K562 (cell line): ENCODE measurements at regions not wholly inside any gene's neighbourhood (a gene's known extent, or its start where the extent isn't known, plus 50 kb on each side); places are given as distances from the start of the nearest gene placed in this dataset.

Experiments used
- ATAC-seq: fragments of 200-7000 bp; cut with Tn5 transposase; 3 replicates; pipeline ENCODE4 v1.9.1; 2020; ENCODE audit warnings: moderate library complexity
- BruUV-seq: library from RNA; stranded (reverse); fragments of 400-500 nt; replicated peaks from 2 replicates; lab custom pipeline; 2021; lab: Mats Ljungman, UMichigan
- CTCF ChIA-PET: fragments of 300-600 bp; formaldehyde crosslinking; extraction: SDS; loops from one replicate; lab custom pipeline; 2021; ENCODE audit warnings: low intra/inter-chr PET ratio; lab: Yijun Ruan, JAX
- POLR2A ChIA-PET: fragments of 300-600, 350-650 bp; sonication (Branson Sonifier 250); formaldehyde crosslinking; extraction: SDS; loops from one replicate; lab custom pipeline; 2021; ENCODE audit warnings: antibody characterized with exemption, inconsistent platforms; lab: Yijun Ruan, JAX
- DNase-seq, 4 experiments: peaks; one replicate each; pipeline versions ENCODE4 v3.0.0 to v3.0.0-alpha.2; 2011 to 2018; ENCODE audit warnings: low spot score in 3 of 4, mixed read lengths in 3 of 4; ENCODE audit errors: extremely low read depth in 1 of 4
- FAIRE-seq: peaks from 2 replicates; lab custom pipeline; 2011; peaks lifted over from hg19 to GRCh38; lab: Jason Lieb, UNC
- H2AFZ ChIP-seq: 2 replicates; pipeline ENCODE4 v1.6.0; 2011; ENCODE audit warnings: low read depth, low read length, control low read depth, inconsistent platforms
- H3K27ac ChIP-seq: fragments of 200-600 bp; 3 replicates; pipeline ENCODE4 v1.8.0; 2011; ENCODE audit warnings: low read depth, mild to moderate bottlenecking, control low read depth, inconsistent platforms, low read length, moderate library complexity, mixed read lengths; ENCODE audit errors: extremely low read depth
- H3K27me3 ChIP-seq, 2 experiments: fragments of 300-600 bp in 1 of 2; 2 replicates in 1 of 2; 3 replicates in 1 of 2; pipeline versions ENCODE4 v1.6.0 to v1.8.0; 2011; ENCODE audit warnings: inconsistent platforms in 2 of 2, low read length in 2 of 2, mild to moderate bottlenecking in 1 of 2, mixed read lengths in 1 of 2, moderate library complexity in 1 of 2; ENCODE audit not compliant: control insufficient read depth in 2 of 2, insufficient read depth in 2 of 2
- H3K36me3 ChIP-seq: fragments of 300-600 bp; 3 replicates; pipeline ENCODE4 v1.8.0; 2011; ENCODE audit warnings: mild to moderate bottlenecking, low read length, inconsistent platforms; ENCODE audit not compliant: control insufficient read depth, insufficient read depth
- H3K4me1 ChIP-seq, 2 experiments: fragments of 200-600 bp in 1 of 2; replicated peaks in 1 of 2; 2 replicates in 1 of 2; 3 replicates in 1 of 2; pipeline versions ENCODE4 v1.5.1 to v1.8.0; 2011; ENCODE audit warnings: inconsistent platforms in 2 of 2, low read length in 2 of 2, mild to moderate bottlenecking in 1 of 2, mixed read lengths in 1 of 2, moderate library complexity in 1 of 2; ENCODE audit not compliant: control insufficient read depth in 2 of 2, insufficient read depth in 2 of 2
- H3K4me2 ChIP-seq: 2 replicates; pipeline ENCODE4 v1.6.1; 2011; ENCODE audit warnings: low read length, control low read depth, inconsistent platforms, mixed read lengths; ENCODE audit not compliant: insufficient read depth
- H3K4me3 ChIP-seq: fragments of 200-600 bp; sonication (generic), shearing (Covaris generic); 2 replicates; pipeline ENCODE4 v1.5.1; 2016; ENCODE audit warnings: control low read depth, inconsistent platforms
- H3K79me2 ChIP-seq: fragments of 200-600 bp; 3 replicates; pipeline ENCODE4 v1.8.0; 2011; ENCODE audit warnings: low read length, inconsistent platforms; ENCODE audit not compliant: control insufficient read depth, insufficient read depth
- H3K9ac ChIP-seq, 2 experiments: 2 replicates each; pipeline versions ENCODE4 v1.6.0 to v1.6.1; 2011; ENCODE audit warnings: low read depth in 2 of 2, low read length in 2 of 2, control low read depth in 1 of 2, inconsistent platforms in 1 of 2, mild to moderate bottlenecking in 1 of 2, mixed read lengths in 1 of 2; ENCODE audit not compliant: insufficient read depth in 1 of 2
- H3K9me1 ChIP-seq: one replicate; pipeline ENCODE4 v1.6.0; 2011; ENCODE audit warnings: inconsistent platforms, mild to moderate bottlenecking, low read length, moderate library complexity; ENCODE audit not compliant: control insufficient read depth, insufficient read depth
- H3K9me3 ChIP-seq: replicated peaks from 2 replicates; pipeline ENCODE4 v1.5.1; 2011; ENCODE audit warnings: low read depth, low read length, inconsistent platforms; ENCODE audit not compliant: control insufficient read depth, insufficient read depth
- H4K20me1 ChIP-seq: replicated peaks from 2 replicates; pipeline ENCODE4 v1.6.1; 2011; ENCODE audit warnings: low read length, inconsistent platforms, mixed read lengths; ENCODE audit not compliant: control insufficient read depth, insufficient read depth
- GABPB2 ChIP-seq: fragments of 250-450 bp; sonication (Bioruptor Pico); conservative IDR thresholded peaks from 2 replicates; pipeline ENCODE4 v1.5.1; 2021; ENCODE audit warnings: mild to moderate bottlenecking
- PTTG1 ChIP-seq: fragments of 450-650 bp; IDR thresholded peaks from 2 replicates; pipeline ENCODE4 v1.6.1; 2016; ENCODE audit warnings: low read depth, mild to moderate bottlenecking, missing genetic modification characterization, missing compliant biosample characterization
- ZBTB12 ChIP-seq: fragments of 250-450 bp; sonication (Bioruptor Pico); IDR thresholded peaks from 2 replicates; pipeline ENCODE4 v1.4.0; 2020
- ZNF280A ChIP-seq: fragments of 450-650 bp; IDR thresholded peaks from 2 replicates; pipeline ENCODE4 v1.6.1; 2018; ENCODE audit warnings: mild to moderate bottlenecking, low read depth; ENCODE audit not compliant: partially characterized antibody
- ZNF778 ChIP-seq: fragments of 450-650 bp; formaldehyde crosslinking; IDR thresholded peaks from 2 replicates; pipeline ENCODE4 v1.4.0; 2020; ENCODE audit warnings: mild to moderate bottlenecking, moderate library complexity
- ZNF79 ChIP-seq: fragments of 250-450 bp; sonication (Bioruptor Pico); IDR thresholded peaks from 2 replicates; pipeline ENCODE4 v1.4.0; 2020; ENCODE audit warnings: low read depth, mild to moderate bottlenecking, moderate library complexity
- WGBS: fragments of 100-300 bp; shearing (Covaris generic); methylation state at CpG from one replicate; pipeline ENCODE4 v1.1.6; 2016; ENCODE audit warnings: low coverage, mixed read lengths; ENCODE audit not compliant: insufficient coverage; ENCODE audit errors: missing lambda C conversion rate; 5-methylcytosine and 5-hydroxymethylcytosine counted together
- in situ Hi-C: fragments of 300-500 bp; cut with MboI; formaldehyde crosslinking; loops from 4 replicates; pipeline ENCODE4 v1.15.0; 2018; ENCODE audit warnings: inconsistent platforms, mixed read lengths
- intact Hi-C: fragments of 100-400 bp; cut with micrococcal nuclease; formaldehyde crosslinking; loops from 2 replicates; pipeline ENCODE4 v1.14.2; 2022
- TF ChIP-seq, protein P1 (sequence below), 3 experiments: fragments of 200-800 bp in 1 of 3; fragments of 250-450 bp in 1 of 3; fragments of 450-650 bp in 1 of 3; sonication (Bioruptor Pico) in 1 of 3; sonication (Bioruptor generic) in 1 of 3; formaldehyde crosslinking in 1 of 3; IDR thresholded peaks; 2 replicates each; pipeline versions ENCODE4 v1.6.1 to v1.8.0; 2016 to 2022; ENCODE audit warnings: mild to moderate bottlenecking in 2 of 3, missing genetic modification characterization in 2 of 3, missing compliant biosample characterization in 1 of 3, moderate library complexity in 1 of 3

GRCh38 chr1:55387145-55387544 is 172.0 kb upstream of the USP24 start:
- no peak for ATAC-seq
- ChIA-PET POLR2A (no interaction called here), CTCF (no interaction called here)
- in situ Hi-C loops (loop anchor here (25.0 kb wide), 1 partner anchor 1200 kb away; the partner anchor contains the start of gene PLPP3), intact Hi-C loops (no loop called here)
- Histone ChIP-seq H3K9me1 (no peaks in the 10 kb centered on the region), H4K20me1 (no peaks in the 10 kb centered on the region), H3K27ac (no peak overlapping the region), H2AFZ (no peak overlapping the region), H3K79me2 (no peaks in the 10 kb centered on the region), H3K36me3 (no peaks in the 10 kb centered on the region), H3K9ac (no peak overlapping the region), H3K4me2 (no peak overlapping the region), H3K27me3 (peaks cover 0 to 4% of the 10 kb centered on the region in 2 experiments; a peak in 1 of 5 replicates), H3K9me3 (no peaks in the 10 kb centered on the region), H3K4me1 (no peaks in the 10 kb centered on the region), H3K4me3 (no peak overlapping the region)
- BruUV-seq, result no TSS peak
- no peak for DNase-seq
- WGBS, result 0% methylated on average over 2 of the region's 2 CpGs
- FAIRE-seq, result no peak
- no peak for TF ChIP-seq ZNF778
- TF ChIP-seq ZNF79 (CRISPR knock-in tag), result no peak
- TF ChIP-seq, protein P1, sequence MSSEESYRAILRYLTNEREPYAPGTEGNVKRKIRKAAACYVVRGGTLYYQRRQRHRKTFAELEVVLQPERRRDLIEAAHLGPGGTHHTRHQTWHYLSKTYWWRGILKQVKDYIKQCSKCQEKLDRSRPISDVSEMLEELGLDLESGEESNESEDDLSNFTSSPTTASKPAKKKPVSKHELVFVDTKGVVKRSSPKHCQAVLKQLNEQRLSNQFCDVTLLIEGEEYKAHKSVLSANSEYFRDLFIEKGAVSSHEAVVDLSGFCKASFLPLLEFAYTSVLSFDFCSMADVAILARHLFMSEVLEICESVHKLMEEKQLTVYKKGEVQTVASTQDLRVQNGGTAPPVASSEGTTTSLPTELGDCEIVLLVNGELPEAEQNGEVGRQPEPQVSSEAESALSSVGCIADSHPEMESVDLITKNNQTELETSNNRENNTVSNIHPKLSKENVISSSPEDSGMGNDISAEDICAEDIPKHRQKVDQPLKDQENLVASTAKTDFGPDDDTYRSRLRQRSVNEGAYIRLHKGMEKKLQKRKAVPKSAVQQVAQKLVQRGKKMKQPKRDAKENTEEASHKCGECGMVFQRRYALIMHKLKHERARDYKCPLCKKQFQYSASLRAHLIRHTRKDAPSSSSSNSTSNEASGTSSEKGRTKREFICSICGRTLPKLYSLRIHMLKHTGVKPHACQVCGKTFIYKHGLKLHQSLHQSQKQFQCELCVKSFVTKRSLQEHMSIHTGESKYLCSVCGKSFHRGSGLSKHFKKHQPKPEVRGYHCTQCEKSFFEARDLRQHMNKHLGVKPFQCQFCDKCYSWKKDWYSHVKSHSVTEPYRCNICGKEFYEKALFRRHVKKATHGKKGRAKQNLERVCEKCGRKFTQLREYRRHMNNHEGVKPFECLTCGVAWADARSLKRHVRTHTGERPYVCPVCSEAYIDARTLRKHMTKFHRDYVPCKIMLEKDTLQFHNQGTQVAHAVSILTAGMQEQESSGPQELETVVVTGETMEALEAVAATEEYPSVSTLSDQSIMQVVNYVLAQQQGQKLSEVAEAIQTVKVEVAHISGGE (CRISPR knock-in tag; IDR thresholded peaks at IDR 0.05), result no peak
- TF ChIP-seq ZBTB12 (CRISPR knock-in tag), result no peak
- TF ChIP-seq ZNF280A, result no peak
- TF ChIP-seq GABPB2 (CRISPR knock-in tag), result no peak
- TF ChIP-seq PTTG1 (tag), result no peak
